Smooth muscle cell (in vitro differentiated cells): ENCODE measurements at regions not wholly inside any gene's neighbourhood (a gene's known extent, or its start where the extent isn't known, plus 50 kb on each side); places are given as distances from the start of the nearest gene placed in this dataset.

Source experiments
- DNase-seq: peaks from one replicate; lab custom pipeline; 2025; ENCODE audit not compliant: unreplicated experiment; lab: John Stamatoyannopoulos, UW
- H2AFZ ChIP-seq: fragments of 200-600 bp; sonication (generic); 2 replicates; pipeline ENCODE4 v1.6.0; 2016; ENCODE audit warnings: antibody characterized with exemption, low read depth, mild to moderate bottlenecking
- H3F3A ChIP-seq: fragments of 200-600 bp; sonication (generic); 2 replicates; pipeline ENCODE4 v1.6.0; 2017; ENCODE audit warnings: antibody characterized with exemption, low read depth
- H3K27ac ChIP-seq: fragments of 200-600 bp; sonication (generic); 2 replicates; pipeline ENCODE4 v1.5.1; 2016; ENCODE audit warnings: low read depth, mild to moderate bottlenecking
- H3K27me3 ChIP-seq: fragments of 200-600 bp; sonication (generic); 2 replicates; pipeline ENCODE4 v1.6.1; 2016; ENCODE audit warnings: low read depth, mild to moderate bottlenecking
- H3K36me3 ChIP-seq: fragments of 200-600 bp; sonication (generic); 2 replicates; pipeline ENCODE4 v1.5.1; 2016; ENCODE audit warnings: low read depth
- H3K4me1 ChIP-seq: fragments of 200-600 bp; sonication (generic); 2 replicates; pipeline ENCODE4 v1.5.1; 2016; ENCODE audit warnings: low read depth
- H3K4me2 ChIP-seq: fragments of 200-600 bp; sonication (generic); 2 replicates; pipeline ENCODE4 v1.6.0; 2016; ENCODE audit warnings: mild to moderate bottlenecking
- H3K4me3 ChIP-seq: fragments of 200-600 bp; sonication (generic); 2 replicates; pipeline ENCODE4 v1.5.1; 2016; ENCODE audit warnings: mild to moderate bottlenecking
- H3K79me2 ChIP-seq: fragments of 200-600 bp; sonication (generic); 2 replicates; pipeline ENCODE4 v1.6.0; 2016; ENCODE audit warnings: low read depth, mild to moderate bottlenecking
- H3K9ac ChIP-seq: fragments of 200-600 bp; sonication (generic); 2 replicates; pipeline ENCODE4 v1.6.0; 2016; ENCODE audit warnings: low read depth
- H3K9me3 ChIP-seq: fragments of 200-600 bp; sonication (generic); replicated peaks from 2 replicates; pipeline ENCODE4 v1.5.1; 2016; ENCODE audit warnings: low read depth
- H4K20me1 ChIP-seq: fragments of 200-600 bp; sonication (generic); 2 replicates; pipeline ENCODE4 v1.6.0; 2016; ENCODE audit warnings: low read depth
- WGBS: methylation state at CpG from one replicate; pipeline ENCODE4 v1.1.7; 2016; ENCODE audit warnings: low lambda C conversion rate; 5-methylcytosine and 5-hydroxymethylcytosine counted together
- TF ChIP-seq, protein P1 (sequence below): fragments of 200-600 bp; sonication (generic); IDR thresholded peaks from 2 replicates; pipeline ENCODE4 v1.5.1; 2017; ENCODE audit warnings: borderline replicate concordance, mild to moderate bottlenecking, antibody characterized with exemption; ENCODE audit not compliant: insufficient read depth, poor library complexity, severe bottlenecking

DNA sequence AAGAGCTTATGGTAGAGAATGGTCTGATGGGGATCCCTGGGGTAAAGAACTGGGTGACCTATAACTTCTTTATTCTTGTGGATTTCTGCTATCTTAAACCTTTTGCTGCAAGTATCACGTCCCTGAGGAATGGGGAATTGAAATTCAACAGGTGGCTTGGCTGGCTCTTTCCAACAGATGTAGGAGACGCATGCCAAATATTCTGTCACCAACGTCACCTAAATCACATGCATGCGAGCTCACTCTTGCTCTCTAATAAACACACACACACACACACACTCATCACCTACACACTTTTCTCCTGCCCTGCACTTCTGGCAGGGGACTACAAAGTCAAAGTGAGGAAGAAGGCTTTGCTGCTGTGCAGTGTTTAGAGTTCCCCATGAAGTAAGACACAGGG, 145.8 kb upstream of the NECTIN3 start:
- H3K27ac ChIP-seq: peak overlapping the region; percentile 20
- peaks cover 99% of the 10 kb centered on the region for H3K79me2 ChIP-seq
- no peak for DNase-seq
- H3K4me2 ChIP-seq: no peak overlapping the region
- H3K9ac ChIP-seq: no peak overlapping the region
- peaks cover 13% of the 10 kb centered on the region for H3F3A ChIP-seq
- H2AFZ ChIP-seq: no peak overlapping the region
- H3K4me3 ChIP-seq: no peak overlapping the region
- TF ChIP-seq, protein P1, sequence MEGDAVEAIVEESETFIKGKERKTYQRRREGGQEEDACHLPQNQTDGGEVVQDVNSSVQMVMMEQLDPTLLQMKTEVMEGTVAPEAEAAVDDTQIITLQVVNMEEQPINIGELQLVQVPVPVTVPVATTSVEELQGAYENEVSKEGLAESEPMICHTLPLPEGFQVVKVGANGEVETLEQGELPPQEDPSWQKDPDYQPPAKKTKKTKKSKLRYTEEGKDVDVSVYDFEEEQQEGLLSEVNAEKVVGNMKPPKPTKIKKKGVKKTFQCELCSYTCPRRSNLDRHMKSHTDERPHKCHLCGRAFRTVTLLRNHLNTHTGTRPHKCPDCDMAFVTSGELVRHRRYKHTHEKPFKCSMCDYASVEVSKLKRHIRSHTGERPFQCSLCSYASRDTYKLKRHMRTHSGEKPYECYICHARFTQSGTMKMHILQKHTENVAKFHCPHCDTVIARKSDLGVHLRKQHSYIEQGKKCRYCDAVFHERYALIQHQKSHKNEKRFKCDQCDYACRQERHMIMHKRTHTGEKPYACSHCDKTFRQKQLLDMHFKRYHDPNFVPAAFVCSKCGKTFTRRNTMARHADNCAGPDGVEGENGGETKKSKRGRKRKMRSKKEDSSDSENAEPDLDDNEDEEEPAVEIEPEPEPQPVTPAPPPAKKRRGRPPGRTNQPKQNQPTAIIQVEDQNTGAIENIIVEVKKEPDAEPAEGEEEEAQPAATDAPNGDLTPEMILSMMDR: no peak
- no peaks in the 10 kb centered on the region for H3K27me3 ChIP-seq
- WGBS: 85% methylated on average over 4 of the region's 4 CpGs
- H3K4me1 ChIP-seq: peaks cover 8% of the 10 kb centered on the region
- H4K20me1 ChIP-seq: peaks cover 100% of the 10 kb centered on the region
- H3K36me3 ChIP-seq: no peaks in the 10 kb centered on the region
- no peaks in the 10 kb centered on the region for H3K9me3 ChIP-seq

DNA sequence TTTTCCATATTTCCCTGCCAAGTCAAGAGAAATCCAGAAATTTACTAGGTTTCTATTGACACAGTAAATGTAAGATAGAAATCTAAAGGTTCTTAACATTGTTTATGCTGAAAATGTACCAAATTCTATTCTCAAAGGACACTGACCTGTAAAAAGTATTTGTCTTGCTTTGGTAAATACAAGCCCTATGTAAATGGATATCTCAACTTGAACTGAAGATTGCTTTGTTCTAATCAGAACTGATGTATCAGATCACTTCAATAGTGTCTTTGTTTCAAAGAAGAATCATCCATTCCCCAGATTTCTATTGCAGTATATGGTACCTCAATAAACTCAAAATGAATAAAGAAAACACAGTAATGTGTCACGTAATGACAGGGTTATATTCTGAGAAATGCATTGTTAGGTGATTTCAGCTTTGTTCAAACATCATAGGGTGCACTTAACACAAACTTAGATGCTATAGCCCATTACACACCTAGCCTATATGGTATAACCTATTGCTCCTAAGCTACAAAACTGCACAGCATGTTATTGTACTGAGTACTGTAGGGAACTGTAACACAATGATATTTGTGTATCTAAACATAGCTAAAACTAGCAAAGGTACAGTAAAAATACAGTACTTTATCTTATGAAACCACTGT, 143.5 kb upstream of the NECTIN3 start:
- Histone ChIP-seq H4K20me1 (peaks cover 100% of the 10 kb centered on the region), H3K27ac (no peak overlapping the region), H3K9ac (no peak overlapping the region), H2AFZ (no peak overlapping the region), H3K36me3 (no peaks in the 10 kb centered on the region), H3K79me2 (peaks cover 99% of the 10 kb centered on the region), H3K4me2 (no peak overlapping the region), H3F3A (peaks cover 4% of the 10 kb centered on the region), H3K9me3 (no peaks in the 10 kb centered on the region), H3K4me3 (no peak overlapping the region), H3K27me3 (no peaks in the 10 kb centered on the region), H3K4me1 (peaks cover 8% of the 10 kb centered on the region)
- WGBS: 89% methylated on average over 1 of the region's 1 CpG
- no peak for DNase-seq
- TF ChIP-seq, protein P1: no peak

DNA sequence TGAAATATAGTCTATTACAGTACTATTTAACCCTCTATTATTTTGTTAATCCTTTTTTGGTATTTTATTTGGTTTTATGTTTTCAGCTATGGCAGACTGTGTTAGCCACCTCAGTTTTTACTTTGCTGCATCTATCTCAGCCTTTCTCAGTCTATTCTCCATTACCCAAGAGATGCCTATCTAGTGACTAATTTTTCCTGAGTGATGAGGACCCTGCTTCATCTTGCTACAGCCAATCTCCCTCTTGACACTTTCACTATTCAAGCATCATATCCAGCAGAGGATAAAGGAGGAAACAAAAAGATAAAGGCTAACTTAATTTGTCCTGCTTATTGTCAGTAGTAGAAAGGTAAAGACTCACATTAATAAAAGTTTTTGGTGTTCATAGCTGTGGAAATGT, 141.8 kb upstream of the NECTIN3 start:
- H3K27me3 ChIP-seq: no peaks in the 10 kb centered on the region
- H3K27ac ChIP-seq: peak overlapping the region; percentile 34
- TF ChIP-seq, protein P1: no peak
- H3K9ac ChIP-seq: no peak overlapping the region
- H3K4me1 ChIP-seq: peaks cover 8% of the 10 kb centered on the region
- no peak overlapping the region for H3K4me2 ChIP-seq
- no peaks in the 10 kb centered on the region for H3K9me3 ChIP-seq
- H3K4me3 ChIP-seq: no peak overlapping the region
- no peak for DNase-seq
- H3K79me2 ChIP-seq: peaks cover 100% of the 10 kb centered on the region
- peaks cover 100% of the 10 kb centered on the region for H4K20me1 ChIP-seq
- no peaks in the 10 kb centered on the region for H3K36me3 ChIP-seq
- no peaks in the 10 kb centered on the region for H3F3A ChIP-seq
- H2AFZ ChIP-seq: no peak overlapping the region

DNA sequence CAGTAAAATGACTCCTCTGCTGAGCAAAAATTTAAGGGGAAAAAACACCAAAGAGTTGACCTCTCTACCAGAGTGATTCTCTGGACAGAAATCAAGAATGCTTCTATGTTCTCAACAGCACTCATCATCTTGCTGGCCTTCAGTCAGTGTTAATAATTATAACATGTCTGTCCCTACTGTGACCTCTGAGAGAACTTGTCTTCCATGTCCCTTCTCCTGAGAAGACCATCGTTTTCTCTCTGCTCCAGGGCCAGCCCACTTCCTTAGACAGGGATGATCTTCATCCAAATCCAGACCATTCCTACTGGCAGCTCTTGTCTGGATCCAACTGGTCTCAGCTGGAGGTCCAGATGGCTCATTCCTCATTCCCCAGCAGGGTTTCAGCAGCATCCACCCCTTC, 139.0 kb upstream of the NECTIN3 start:
- Histone ChIP-seq H3K9ac (no peak overlapping the region), H3K36me3 (peaks cover 2% of the 10 kb centered on the region), H3F3A (peaks cover 5% of the 10 kb centered on the region), H4K20me1 (peaks cover 100% of the 10 kb centered on the region), H2AFZ (no peak overlapping the region), H3K9me3 (no peaks in the 10 kb centered on the region), H3K27me3 (no peaks in the 10 kb centered on the region), H3K4me1 (no peaks in the 10 kb centered on the region), H3K27ac (peak overlapping the region; percentile 29), H3K79me2 (peaks cover 100% of the 10 kb centered on the region), H3K4me3 (no peak overlapping the region), H3K4me2 (peak overlapping the region; percentile 24)
- 44% methylated on average over 1 of the region's 1 CpG for WGBS
- TF ChIP-seq, protein P1: no peak
- no peak for DNase-seq
